Spleen (tissue), 7 donors: ENCODE measurements at regions not wholly inside any gene's neighbourhood (a gene's known extent, or its start where the extent isn't known, plus 50 kb on each side); places are given as distances from the start of the nearest gene placed in this dataset.

ENCODE experiments used
- CTCF ChIP-seq, 11 experiments: fragments of 200-600 bp in 7 of 11; fragments of 450-650 bp in 4 of 11; sonication (generic) in 4 of 11; IDR thresholded peaks in 8 of 11; conservative IDR thresholded peaks in 3 of 11; 1 replicate in 7 of 11; 2 replicates in 4 of 11; pipeline versions ENCODE4 v1.4.0 to v1.8.0; 2016 to 2021; ENCODE audit warnings: antibody characterized with exemption in 11 of 11, inconsistent platforms in 4 of 11, mild to moderate bottlenecking in 1 of 11
- POLR2A ChIP-seq, 3 donors: fragments of 450-650 bp; IDR thresholded peaks; one replicate each; pipeline ENCODE4 v1.5.1; 2017; ENCODE audit warnings: antibody characterized with exemption in 3 of 3, mild to moderate bottlenecking in 1 of 3
- donor health status: DM: no; HTN: no; CAD: no; lungs with moderate emphysema.
- donor health status: DM: no; HTN: no; CAD: no.
- donor health status: DM: no; HTN: no; CAD: no.

GRCh38 chr2:58614219-58614618 lies 373.1 kb upstream of the FANCL start:
- TF ChIP-seq CTCF (IDR thresholded peaks at IDR 0.05 in 8 of 11, conservative IDR thresholded peaks at IDR 0.05 in 3 of 11): no peak
- no peak for TF ChIP-seq POLR2A (IDR thresholded peaks at IDR 0.05)
